Central memory CD8-positive, alpha-beta T cell (primary cell): ENCODE measurements at regions not wholly inside any gene's neighbourhood (a gene's known extent, or its start where the extent isn't known, plus 50 kb on each side); places are given as distances from the start of the nearest gene placed in this dataset.

Experiments
- ATAC-seq: fragments of 150-1000 bp; cut with Tn5 transposase; replicated peaks from 2 replicates; pipeline ENCODE4 v1.10.0; 2022; ENCODE audit warnings: mild to moderate bottlenecking, moderate FRiP score, moderate number of reproducible peaks; ENCODE audit not compliant: poor library complexity, severe bottlenecking; ENCODE audit errors: extremely low read depth
- DNase-seq, 2 donors: peaks; one replicate each; pipeline ENCODE4 v3.0.0; 2021; ENCODE audit warnings: low spot score in 2 of 2
- H3K27ac Mint-ChIP-seq: one replicate; pipeline ENCODE4 v1.8.0; 2022; ENCODE audit warnings: low read depth, mild to moderate bottlenecking, moderate library complexity, mixed read lengths
- H3K27me3 Mint-ChIP-seq: one replicate; pipeline ENCODE4 v1.8.0; 2022; ENCODE audit warnings: mixed read lengths
- H3K36me3 Mint-ChIP-seq: one replicate; pipeline ENCODE4 v1.8.0; 2022; ENCODE audit warnings: mild to moderate bottlenecking, moderate library complexity, mixed read lengths; ENCODE audit not compliant: insufficient read depth
- H3K4me1 Mint-ChIP-seq: one replicate; pipeline ENCODE4 v1.8.0; 2022; ENCODE audit warnings: mixed read lengths
- H3K4me3 Mint-ChIP-seq: one replicate; pipeline ENCODE4 v1.8.0; 2022; ENCODE audit warnings: mild to moderate bottlenecking, moderate library complexity, mixed read lengths
- H3K9me3 Mint-ChIP-seq: one replicate; pipeline ENCODE4 v1.8.0; 2022; ENCODE audit warnings: mixed read lengths

- Mint-ChIP-seq H3K36me3 (no peaks in the 10 kb centered on the region), H3K4me1 (no peaks in the 10 kb centered on the region), H3K4me3 (no peak overlapping the region), H3K9me3 (peaks cover 5% of the 10 kb centered on the region), H3K27ac (no peak overlapping the region), H3K27me3 (peaks cover 18% of the 10 kb centered on the region)
- no peak for DNase-seq
- no peak for ATAC-seq
These were observed 627.1 kb upstream of the CCDC54 start for GRCh38 chr3:106750092-106750491.

DNA sequence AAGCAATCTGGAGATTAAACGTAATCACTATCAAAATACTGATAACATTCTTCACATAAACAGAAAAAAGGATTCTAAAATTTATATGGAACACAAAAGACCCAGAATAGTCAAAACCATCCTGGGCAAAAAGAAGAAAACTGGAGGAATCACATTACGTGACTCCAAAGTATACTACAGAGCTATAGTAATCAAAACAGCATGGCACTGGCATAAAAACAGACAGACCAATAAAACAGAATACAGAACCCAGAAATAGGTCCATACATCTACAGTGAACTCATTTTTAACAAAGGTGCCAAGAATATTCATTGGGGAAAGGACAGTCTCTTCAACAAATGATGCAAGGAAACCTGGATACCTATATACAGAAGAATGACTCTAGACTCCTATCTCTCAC, 621.9 kb upstream of the CCDC54 start:
- ATAC-seq (no peak), DNase-seq (no peak)
- H3K9me3 Mint-ChIP-seq, result peaks cover 7% of the 10 kb centered on the region
- H3K36me3 Mint-ChIP-seq, result no peaks in the 10 kb centered on the region
- H3K4me3 Mint-ChIP-seq, result no peak overlapping the region
- H3K27ac Mint-ChIP-seq, result no peak overlapping the region
- H3K27me3 Mint-ChIP-seq, result peaks cover 11% of the 10 kb centered on the region
- no peaks in the 10 kb centered on the region for H3K4me1 Mint-ChIP-seq

DNA sequence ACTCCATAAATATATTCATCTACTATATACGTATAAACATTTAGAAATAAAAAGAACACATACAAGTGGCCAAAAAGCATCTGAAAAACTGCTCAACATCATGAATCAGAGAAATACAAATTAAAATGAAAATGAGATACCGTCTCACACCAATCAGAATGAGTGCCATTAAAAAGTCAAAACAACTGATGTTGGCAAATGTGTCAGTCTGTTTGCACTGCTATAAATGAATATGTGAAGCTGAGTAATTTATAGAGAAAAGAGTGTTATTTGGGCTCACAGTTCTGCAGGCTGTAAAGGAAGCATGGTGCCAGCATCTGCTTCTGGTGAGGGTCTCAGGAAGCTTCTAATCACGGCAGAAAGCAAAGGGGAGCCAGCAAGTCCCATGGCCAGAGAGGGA, 620.3 kb upstream of the CCDC54 start:
- Mint-ChIP-seq H3K36me3 (no peaks in the 10 kb centered on the region), H3K4me1 (no peaks in the 10 kb centered on the region), H3K27me3 (peaks cover 9% of the 10 kb centered on the region), H3K27ac (no peak overlapping the region), H3K9me3 (peaks cover 7% of the 10 kb centered on the region), H3K4me3 (no peak overlapping the region)
- DNase-seq, result no peak
- ATAC-seq, result no peak

- ATAC-seq, result no peak
- Mint-ChIP-seq H3K36me3 (no peaks in the 10 kb centered on the region), H3K4me3 (no peak overlapping the region), H3K27ac (no peak overlapping the region), H3K27me3 (no peaks in the 10 kb centered on the region), H3K4me1 (no peaks in the 10 kb centered on the region), H3K9me3 (peaks cover 7% of the 10 kb centered on the region)
- DNase-seq, result no peak
These were observed 618.8 kb upstream of the CCDC54 start for GRCh38 chr3:106758459-106758858.

- ATAC-seq, result no peak
These were observed 617.5 kb upstream of the CCDC54 start for GRCh38 chr3:106759731-106760130.

DNA sequence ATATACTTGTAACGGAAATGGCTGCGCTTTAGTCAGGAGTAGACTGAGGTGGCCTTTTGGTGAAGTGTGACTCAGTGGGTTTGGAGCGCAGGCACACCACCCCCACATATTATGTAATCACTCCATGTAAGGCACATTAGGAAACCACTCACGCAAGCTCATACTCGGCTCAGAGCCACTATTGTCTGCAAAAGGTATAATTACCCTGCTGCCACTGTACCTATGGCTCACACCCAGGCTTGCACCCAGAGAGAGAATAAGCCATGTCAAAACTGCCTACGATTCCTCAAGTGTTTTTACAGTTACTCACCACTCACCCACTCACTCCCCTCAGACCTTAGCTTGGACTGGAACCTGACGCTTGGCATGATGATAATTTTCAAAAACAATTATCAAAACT, 611.9 kb upstream of the CCDC54 start:
- H3K27ac Mint-ChIP-seq, result no peak overlapping the region
- no peaks in the 10 kb centered on the region for H3K27me3 Mint-ChIP-seq
- no peaks in the 10 kb centered on the region for H3K9me3 Mint-ChIP-seq
- ATAC-seq, result no peak
- H3K4me1 Mint-ChIP-seq, result no peaks in the 10 kb centered on the region
- no peak for DNase-seq
- peaks cover 2% of the 10 kb centered on the region for H3K36me3 Mint-ChIP-seq
- H3K4me3 Mint-ChIP-seq, result no peak overlapping the region

More at GRCh38 chr3:106759731-106760130, 617.5 kb upstream of the CCDC54 start:
- no peak overlapping the region for H3K4me3 Mint-ChIP-seq
- peaks cover 5% of the 10 kb centered on the region for H3K9me3 Mint-ChIP-seq
- no peak for DNase-seq
- no peaks in the 10 kb centered on the region for H3K36me3 Mint-ChIP-seq
- H3K27ac Mint-ChIP-seq, result no peak overlapping the region
- no peaks in the 10 kb centered on the region for H3K4me1 Mint-ChIP-seq
- no peaks in the 10 kb centered on the region for H3K27me3 Mint-ChIP-seq

DNA sequence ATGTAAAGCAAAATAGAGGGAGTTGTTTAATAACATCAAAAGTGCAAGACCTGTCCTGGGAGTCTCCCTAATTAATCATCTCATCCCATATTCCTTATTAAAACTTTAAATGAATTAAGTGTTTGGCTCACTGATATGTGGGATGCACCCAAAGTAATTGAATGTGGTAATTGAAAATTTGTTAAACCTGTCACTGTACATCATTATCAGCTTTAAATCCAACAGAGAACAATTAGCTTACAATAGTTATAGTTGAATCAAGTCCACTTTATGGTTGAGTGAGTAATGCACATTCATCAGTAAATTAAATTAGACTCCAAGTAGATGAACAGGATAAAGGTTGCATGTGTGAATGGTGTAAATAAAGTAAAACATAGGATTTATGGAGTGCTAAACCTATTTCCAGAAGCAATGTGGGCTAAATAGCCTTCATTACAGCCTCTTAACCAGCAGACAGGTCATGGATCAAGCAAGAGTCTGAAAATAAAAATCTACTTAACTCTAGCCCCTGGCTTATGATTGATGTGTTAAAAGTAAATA, 608.2 kb upstream of the CCDC54 start:
- DNase-seq (no peak), ATAC-seq (no peak)
- Mint-ChIP-seq H3K36me3 (peaks cover 2% of the 10 kb centered on the region), H3K4me3 (no peak overlapping the region), H3K9me3 (no peaks in the 10 kb centered on the region), H3K27ac (no peak overlapping the region), H3K4me1 (no peaks in the 10 kb centered on the region), H3K27me3 (no peaks in the 10 kb centered on the region)

GRCh38 chr3:106773795-106774194, 603.4 kb upstream of the CCDC54 start:
- H3K27me3 Mint-ChIP-seq, result no peaks in the 10 kb centered on the region
- ATAC-seq, result no peak

GRCh38 chr3:106783231-106783630, 594.0 kb upstream of the CCDC54 start:
- ATAC-seq (no peak), DNase-seq (no peak)
- no peak overlapping the region for H3K4me3 Mint-ChIP-seq
- H3K4me1 Mint-ChIP-seq, result no peaks in the 10 kb centered on the region
- no peak overlapping the region for H3K27ac Mint-ChIP-seq
- no peaks in the 10 kb centered on the region for H3K36me3 Mint-ChIP-seq
- H3K27me3 Mint-ChIP-seq, result no peaks in the 10 kb centered on the region
- no peaks in the 10 kb centered on the region for H3K9me3 Mint-ChIP-seq

More at GRCh38 chr3:106773795-106774194, 603.4 kb upstream of the CCDC54 start:
- H3K4me1 Mint-ChIP-seq, result no peaks in the 10 kb centered on the region
- DNase-seq, result no peak
- H3K36me3 Mint-ChIP-seq, result peaks cover 2% of the 10 kb centered on the region
- no peak overlapping the region for H3K4me3 Mint-ChIP-seq
- no peak overlapping the region for H3K27ac Mint-ChIP-seq
- H3K9me3 Mint-ChIP-seq, result peaks cover 7% of the 10 kb centered on the region

DNA sequence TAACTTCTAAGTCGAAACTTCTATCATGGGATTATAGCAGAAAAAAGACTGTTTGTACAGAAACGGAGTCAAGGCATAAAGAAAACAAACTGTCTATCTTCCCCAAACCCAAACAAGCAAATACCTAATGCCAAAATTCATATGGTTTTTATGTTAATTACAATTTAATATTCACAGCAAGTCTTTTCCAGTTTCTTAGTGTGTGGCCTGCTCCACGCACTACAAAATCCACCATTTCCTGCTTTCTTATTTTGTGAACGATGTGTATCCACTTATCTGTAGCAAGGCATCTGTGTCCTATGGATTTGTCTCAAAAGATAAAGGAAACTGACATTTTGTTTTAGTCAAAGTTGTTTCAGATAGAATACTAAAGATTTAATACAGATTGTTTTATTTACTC, 588.0 kb upstream of the CCDC54 start:
- DNase-seq (no peak), ATAC-seq (no peak)
- no peak overlapping the region for H3K27ac Mint-ChIP-seq
- H3K27me3 Mint-ChIP-seq, result no peaks in the 10 kb centered on the region
- no peaks in the 10 kb centered on the region for H3K9me3 Mint-ChIP-seq
- no peak overlapping the region for H3K4me3 Mint-ChIP-seq
- H3K36me3 Mint-ChIP-seq, result no peaks in the 10 kb centered on the region
- no peaks in the 10 kb centered on the region for H3K4me1 Mint-ChIP-seq

DNA sequence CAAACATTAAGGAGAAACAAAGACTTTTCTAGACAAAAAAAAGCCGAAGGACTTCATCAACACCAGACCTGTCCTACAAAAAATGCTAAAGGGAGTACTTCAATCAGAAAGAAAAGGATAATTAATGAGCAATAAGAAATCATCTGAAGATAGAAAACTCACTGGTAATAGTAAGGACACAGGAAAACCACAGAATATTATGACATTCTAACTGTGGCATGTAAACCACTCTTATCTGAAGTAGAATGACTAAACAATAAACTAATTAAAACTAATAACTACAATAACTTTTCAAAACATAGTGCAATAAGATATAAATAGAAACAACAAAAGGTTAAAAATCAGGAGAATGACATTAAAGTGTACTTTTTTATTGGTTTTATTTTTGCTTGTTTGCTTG, 584.5 kb upstream of the CCDC54 start:
- H3K4me1 Mint-ChIP-seq, result no peaks in the 10 kb centered on the region
- no peaks in the 10 kb centered on the region for H3K36me3 Mint-ChIP-seq
- H3K27me3 Mint-ChIP-seq, result no peaks in the 10 kb centered on the region
- no peak for ATAC-seq
- peaks cover 5% of the 10 kb centered on the region for H3K9me3 Mint-ChIP-seq
- H3K4me3 Mint-ChIP-seq, result no peak overlapping the region
- DNase-seq, result no peak
- no peak overlapping the region for H3K27ac Mint-ChIP-seq

DNA sequence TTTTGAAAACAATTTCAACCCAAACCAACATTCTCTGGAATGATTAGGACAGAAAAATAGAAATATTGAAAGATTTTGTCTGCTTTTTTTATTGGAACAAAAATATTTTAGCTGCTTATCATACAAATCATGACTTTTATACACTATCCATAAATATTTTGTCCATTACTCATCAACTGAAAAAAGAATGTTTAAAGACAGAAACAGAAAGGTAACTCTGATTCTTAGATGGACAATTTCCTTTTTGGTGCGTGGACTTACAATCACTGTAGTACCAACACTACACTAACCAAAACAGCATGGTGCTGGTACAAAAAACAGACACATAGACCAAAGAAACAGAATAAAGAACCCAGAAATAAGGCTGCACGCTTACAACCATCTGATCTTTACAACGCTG, 582.8 kb upstream of the CCDC54 start:
- Mint-ChIP-seq H3K36me3 (no peaks in the 10 kb centered on the region), H3K27me3 (no peaks in the 10 kb centered on the region), H3K4me1 (no peaks in the 10 kb centered on the region), H3K9me3 (peaks cover 5% of the 10 kb centered on the region), H3K27ac (no peak overlapping the region), H3K4me3 (no peak overlapping the region)
- no peak for DNase-seq
- ATAC-seq, result no peak

GRCh38 chr3:106795553-106795952, 581.7 kb upstream of the CCDC54 start:
- ATAC-seq (no peak), DNase-seq (no peak)
- no peaks in the 10 kb centered on the region for H3K4me1 Mint-ChIP-seq
- peaks cover 5% of the 10 kb centered on the region for H3K9me3 Mint-ChIP-seq
- no peaks in the 10 kb centered on the region for H3K36me3 Mint-ChIP-seq
- no peak overlapping the region for H3K27ac Mint-ChIP-seq
- H3K4me3 Mint-ChIP-seq, result no peak overlapping the region
- no peaks in the 10 kb centered on the region for H3K27me3 Mint-ChIP-seq

GRCh38 chr3:106797461-106797860, 579.8 kb upstream of the CCDC54 start:
- H3K4me1 Mint-ChIP-seq, result no peaks in the 10 kb centered on the region
- H3K36me3 Mint-ChIP-seq, result no peaks in the 10 kb centered on the region
- H3K4me3 Mint-ChIP-seq, result no peak overlapping the region

More at GRCh38 chr3:106797461-106797860, 579.8 kb upstream of the CCDC54 start:
- no peak for DNase-seq
- no peaks in the 10 kb centered on the region for H3K27me3 Mint-ChIP-seq
- ATAC-seq, result no peak
- H3K9me3 Mint-ChIP-seq, result peaks cover 5% of the 10 kb centered on the region
- no peak overlapping the region for H3K27ac Mint-ChIP-seq
